ENCODE measurements at regions not wholly inside any gene's neighbourhood (a gene's known extent, or its start where the extent isn't known, plus 50 kb on each side); places are given as distances from the start of the nearest gene placed in this dataset.

GRCh38 chr13:21965095-21965494 lies 294.2 kb downstream of the FGF9 start:
- DNase-seq (ENCODE audit: low spot score), result no peak

DNA sequence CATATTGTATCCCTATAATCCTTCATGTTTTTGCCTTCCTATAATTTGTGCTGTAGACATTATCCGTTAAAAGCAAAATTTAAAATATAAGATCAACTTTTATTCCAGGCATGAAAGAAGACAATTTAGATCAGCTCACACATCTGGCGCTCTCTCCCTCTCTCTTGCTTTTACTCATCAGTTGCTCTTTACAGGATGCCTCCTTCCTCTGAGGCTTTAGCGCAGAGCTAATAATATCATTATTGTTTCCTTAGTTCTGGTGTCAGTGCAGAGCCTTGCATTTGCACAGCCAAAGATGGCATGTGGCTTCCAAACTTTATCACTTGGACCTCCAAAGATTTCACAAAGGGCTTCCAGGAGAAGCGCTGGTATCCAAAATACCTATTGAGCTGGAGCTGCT lies 295.1 kb downstream of the FGF9 start:
- DNase-seq (ENCODE audit: low spot score), result no peak

GRCh38 chr13:21967871-21968270 lies 297.0 kb downstream of the FGF9 start:
- DNase-seq (ENCODE audit: low spot score), result no peak

DNA sequence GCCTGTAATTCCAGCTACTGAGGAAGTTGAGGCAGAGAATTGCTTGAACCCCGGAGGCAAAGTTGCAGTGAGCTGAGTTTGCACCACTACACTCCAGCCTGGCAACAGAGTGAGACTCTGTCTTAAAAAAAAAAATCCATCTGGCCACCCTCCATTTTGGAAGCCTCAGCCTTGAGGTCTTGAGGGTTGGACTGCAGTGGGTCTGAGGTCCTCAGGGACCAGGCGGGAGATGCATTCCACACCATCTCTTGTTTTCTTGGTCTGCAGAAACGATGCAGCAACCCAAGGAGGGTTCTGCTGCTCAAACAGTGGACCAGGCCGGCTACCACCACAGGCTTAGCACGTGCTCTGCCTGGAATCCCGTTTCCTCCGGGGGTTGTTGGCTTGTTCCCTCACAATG lies 299.3 kb downstream of the FGF9 start:
- DNase-seq (ENCODE audit: low spot score), result no peak

DNA sequence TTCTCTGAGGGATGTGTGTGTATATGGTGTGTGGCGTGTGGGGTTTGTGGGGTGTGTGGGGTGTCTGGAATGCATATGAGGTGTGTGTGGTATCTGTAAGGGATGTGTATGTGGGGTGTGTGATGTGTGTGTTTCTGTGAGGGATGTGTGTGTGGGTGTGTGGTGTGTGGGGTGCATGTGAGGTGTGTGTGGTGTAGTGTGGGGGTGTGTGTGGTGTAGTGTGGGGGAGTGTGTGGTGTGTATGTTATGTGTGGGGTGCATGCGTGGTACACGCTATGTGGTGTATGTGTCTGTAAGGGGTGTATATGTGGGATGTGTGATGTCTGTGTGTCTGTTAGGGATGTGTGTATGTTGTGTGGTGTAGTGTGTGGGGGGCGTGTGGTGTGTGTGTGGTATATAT lies 300.0 kb downstream of the FGF9 start:
- DNase-seq (ENCODE audit: low spot score), result no peak

DNA sequence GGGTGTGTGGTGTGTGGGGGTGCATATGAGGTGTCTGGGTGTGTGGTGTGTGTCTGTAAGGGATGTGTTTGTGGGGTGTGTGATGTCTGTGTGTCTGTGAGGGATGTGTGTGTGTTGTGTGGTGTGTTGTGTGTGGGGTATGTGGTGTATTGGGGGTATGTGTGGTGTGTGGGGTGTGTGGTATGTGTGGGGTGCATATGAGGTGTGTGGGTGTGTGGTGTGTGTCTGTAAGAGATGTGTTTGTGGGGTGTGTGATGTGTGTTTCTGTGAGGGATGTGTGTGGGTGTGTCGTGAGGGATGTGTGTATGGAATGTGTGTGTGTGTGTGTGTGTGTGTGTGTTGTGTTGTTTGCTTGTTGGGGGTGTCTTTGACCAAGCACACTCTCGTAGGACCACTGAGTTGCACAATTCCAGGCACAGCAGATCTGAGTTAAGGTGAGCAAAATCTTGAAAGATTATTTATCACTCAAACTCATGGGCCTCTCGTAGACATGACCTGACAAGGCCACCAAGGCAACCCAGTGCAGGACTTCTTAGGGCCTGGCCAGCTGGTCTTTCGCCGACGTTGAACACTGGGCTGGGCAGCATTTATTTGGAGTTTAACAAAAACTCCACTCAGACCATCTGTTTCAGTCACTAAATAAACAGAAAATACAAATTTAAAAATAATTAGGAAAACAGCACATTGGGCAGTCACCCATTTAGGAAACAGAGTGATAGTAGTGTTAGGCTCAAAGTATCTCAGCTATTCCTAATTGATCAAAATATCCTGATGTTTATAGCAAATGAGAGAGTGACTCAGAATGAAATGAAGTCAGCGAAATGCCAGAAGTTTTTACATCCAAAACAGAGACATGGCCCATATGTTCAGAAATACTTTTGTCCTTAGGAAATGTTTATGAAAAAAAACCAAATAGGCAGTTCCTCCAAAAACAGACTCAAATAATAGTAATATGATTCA lies 301.1 kb downstream of the FGF9 start:
- DNase-seq (ENCODE audit: low spot score), result peak; percentile 22

GRCh38 chr13:21973437-21974125 lies 302.7 kb downstream of the FGF9 start:
- DNase-seq (ENCODE audit: low spot score), result no peak

- no peak for DNase-seq (ENCODE audit: low spot score)
Observed at GRCh38 chr13:21974741-21975140, 303.9 kb downstream of the FGF9 start.

- DNase-seq (ENCODE audit: low spot score), result no peak
Observed at GRCh38 chr13:21976159-21976558, 305.3 kb downstream of the FGF9 start.

DNA sequence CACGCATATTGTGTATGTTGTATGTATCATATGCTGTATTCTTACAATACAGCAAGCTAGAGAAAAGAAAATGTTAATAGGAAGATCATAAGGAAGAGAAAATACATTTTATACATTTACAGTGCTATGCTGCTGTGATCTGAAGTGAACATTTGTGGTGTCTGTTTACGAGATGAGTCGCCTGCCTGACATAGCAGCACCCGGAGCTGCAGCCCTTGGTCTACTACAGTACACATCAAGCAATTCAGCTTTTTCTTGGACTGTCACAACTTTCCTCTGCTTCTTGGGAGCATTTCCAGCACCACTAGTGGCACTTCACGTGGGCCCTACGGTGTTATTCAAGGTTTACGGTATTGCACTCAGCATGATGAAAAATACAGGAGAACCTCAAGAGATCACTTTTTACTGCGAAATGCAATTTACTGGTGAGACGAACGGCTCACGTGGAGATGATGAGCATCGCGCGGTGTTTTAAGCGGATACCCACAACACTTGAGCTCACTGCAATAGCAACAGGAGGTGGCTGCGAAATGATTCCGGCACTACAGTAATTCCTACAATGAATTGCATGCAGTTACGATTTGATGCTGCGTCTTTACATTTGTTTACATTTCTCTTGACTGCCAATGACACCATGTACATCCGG lies 308.4 kb downstream of the FGF9 start:
- no peak for DNase-seq (ENCODE audit: low spot score)

- DNase-seq (ENCODE audit: low spot score), result no peak
Observed at GRCh38 chr13:21980049-21980448, 309.2 kb downstream of the FGF9 start.

- no peak for DNase-seq (ENCODE audit: low spot score)
Observed at GRCh38 chr13:21984156-21984555, 313.3 kb downstream of the FGF9 start.

DNA sequence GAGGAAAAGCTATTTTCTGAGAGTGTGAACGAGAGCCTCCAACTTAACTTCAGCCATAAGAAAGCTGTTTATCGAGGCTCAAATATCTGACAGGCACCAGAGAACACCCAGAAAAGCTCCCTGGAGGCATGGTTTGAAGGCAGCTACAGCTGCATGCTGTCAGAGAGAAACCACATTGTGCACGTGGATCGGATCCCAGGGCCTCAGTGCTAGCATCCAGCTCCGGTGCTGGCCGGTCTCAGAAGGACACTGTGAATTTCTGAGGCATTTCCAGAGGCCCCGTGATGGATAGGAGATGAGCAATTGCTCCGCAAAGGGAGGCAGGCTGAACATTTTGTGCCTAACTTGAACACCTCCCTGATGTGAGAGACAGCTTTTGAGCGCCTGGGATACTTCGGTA lies 315.7 kb downstream of the FGF9 start:
- DNase-seq (ENCODE audit: low spot score), result no peak

DNA sequence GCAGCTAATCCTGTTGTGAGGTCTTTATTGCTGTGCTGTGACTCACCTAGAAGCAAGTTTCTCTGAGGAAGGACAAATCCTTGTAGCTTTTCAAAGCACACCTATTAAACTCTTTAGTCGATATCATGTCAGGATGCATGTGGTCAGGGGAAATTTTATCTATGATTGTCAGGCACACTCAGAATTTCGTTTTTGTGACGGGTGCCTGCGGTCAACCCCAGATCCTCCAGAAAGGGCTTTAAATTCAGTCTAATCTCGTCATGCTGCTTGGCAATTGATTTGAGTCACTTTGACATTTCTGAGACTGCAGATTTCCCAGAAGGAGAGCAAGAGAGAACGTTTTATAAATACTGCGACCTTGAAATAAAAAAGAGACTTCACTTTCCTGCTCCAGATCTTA lies 316.9 kb downstream of the FGF9 start:
- no peak for DNase-seq (ENCODE audit: low spot score)

DNA sequence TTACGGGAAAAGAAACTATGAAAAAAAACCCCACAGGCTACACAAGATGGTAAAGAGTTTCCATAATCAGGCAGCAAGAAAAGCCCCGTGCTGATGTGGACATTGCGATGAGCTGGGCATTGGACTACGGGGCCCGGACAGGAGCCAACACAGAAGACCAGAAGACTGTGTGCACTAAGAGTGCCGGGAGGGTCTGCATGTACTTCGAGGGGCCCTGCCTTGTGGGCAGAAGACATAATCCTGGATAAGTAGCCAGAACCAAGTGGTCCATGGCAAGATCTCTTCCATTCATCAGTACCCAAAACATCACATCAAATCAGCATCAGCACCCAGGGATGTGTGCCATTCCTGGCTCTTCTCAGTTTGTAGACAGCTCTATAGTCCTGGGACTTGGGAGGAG lies 317.8 kb downstream of the FGF9 start:
- no peak for DNase-seq (ENCODE audit: low spot score)

GRCh38 chr13:21996049-21996448 lies 325.2 kb downstream of the FGF9 start:
- no peak for DNase-seq (ENCODE audit: low spot score)

DNA sequence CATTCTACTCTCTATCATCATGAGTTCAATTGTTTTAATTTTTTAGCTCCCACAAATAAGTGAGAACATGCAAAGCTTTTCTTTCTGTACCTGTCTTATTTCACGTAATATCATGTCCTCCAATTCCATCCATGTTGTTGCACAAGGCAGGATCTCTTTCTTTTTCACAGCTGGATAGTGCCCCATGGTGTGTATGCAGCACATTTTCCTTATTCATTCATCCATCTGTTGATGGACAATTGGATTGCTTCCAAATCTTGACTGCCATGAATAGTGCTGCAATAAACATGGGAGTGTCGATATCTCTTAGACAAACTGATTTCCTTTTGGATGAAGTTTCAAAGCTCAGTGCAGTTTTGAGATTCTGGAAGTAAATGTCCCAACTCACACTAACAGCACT lies 326.9 kb downstream of the FGF9 start:
- no peak for DNase-seq (ENCODE audit: low spot score)

GRCh38 chr13:21998279-21998990 lies 327.6 kb downstream of the FGF9 start:
- no peak for DNase-seq (ENCODE audit: low spot score)

- no peak for DNase-seq (ENCODE audit: low spot score)
Observed at GRCh38 chr13:21999666-22000065, 328.8 kb downstream of the FGF9 start.

DNA sequence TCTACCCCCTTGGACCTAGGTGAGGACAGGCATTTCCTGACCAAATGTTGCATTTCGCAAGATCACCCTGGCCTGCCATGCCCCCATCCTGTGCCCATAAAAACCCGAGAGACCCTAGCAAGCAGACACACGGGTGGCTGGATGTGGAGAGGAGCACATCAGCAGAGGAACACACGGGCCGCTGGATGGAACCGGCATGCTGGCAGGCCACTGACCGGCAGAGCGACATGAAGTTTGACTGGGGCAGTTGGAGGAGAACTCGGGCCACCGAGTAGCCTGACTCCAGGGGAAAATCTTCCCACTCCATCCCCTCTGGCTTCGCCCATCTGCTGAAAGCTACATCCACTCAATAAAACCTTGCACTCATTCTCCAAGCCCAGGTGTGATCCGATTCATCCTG lies 329.3 kb downstream of the FGF9 start:
- DNase-seq (ENCODE audit: low spot score), result no peak

DNA sequence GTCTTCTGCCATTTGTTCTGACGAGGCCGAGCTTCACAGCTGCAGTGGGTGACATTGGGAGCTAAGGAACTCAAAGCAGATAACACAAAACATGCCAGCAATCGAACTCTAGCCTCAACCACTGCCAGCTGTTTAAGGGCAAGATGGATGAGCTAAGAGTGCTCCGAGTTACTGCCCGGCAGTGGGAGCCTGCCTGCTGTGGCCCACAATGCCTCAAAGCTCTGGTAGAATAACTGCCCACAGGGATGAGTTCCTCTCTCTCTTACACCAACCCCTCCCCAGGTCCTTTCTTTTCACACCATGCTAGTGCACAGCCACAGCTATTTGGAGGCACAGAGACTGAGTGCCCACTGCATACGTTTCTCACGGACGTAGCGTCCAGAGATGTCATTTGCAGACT lies 330.5 kb downstream of the FGF9 start:
- DNase-seq (ENCODE audit: low spot score), result no peak

- no peak for DNase-seq (ENCODE audit: low spot score)
Observed at GRCh38 chr13:22002893-22003292, 332.0 kb downstream of the FGF9 start.

Data from Ammon's horn (tissue), 1 donor.